CD4-positive, CD25-positive, alpha-beta regulatory T cell (primary cell): ENCODE measurements at regions not wholly inside any gene's neighbourhood (a gene's known extent, or its start where the extent isn't known, plus 50 kb on each side); places are given as distances from the start of the nearest gene placed in this dataset.

Experiments
- ATAC-seq, 2 donors: fragments of 150-1000 bp; cut with Tn5 transposase; one replicate each; pipeline ENCODE4 v1.10.0; 2021; ENCODE audit warnings: low read depth in 2 of 2, moderate number of reproducible peaks in 2 of 2, moderate library complexity in 1 of 2
- DNase-seq, 3 donors: peaks; one replicate each; pipeline versions ENCODE4 v3.0.0 to v3.0.0-alpha.2; 2012 to 2022; ENCODE audit warnings: mixed read lengths in 1 of 3
- H3K27ac ChIP-seq: one replicate; pipeline ENCODE4 v1.7.0; 2013; ENCODE audit warnings: mild to moderate bottlenecking, low read length; ENCODE audit not compliant: insufficient read depth, poor library complexity, severe bottlenecking
- H3K27me3 ChIP-seq: one replicate; pipeline ENCODE4 v1.7.0; 2013; ENCODE audit warnings: low read length; ENCODE audit not compliant: control insufficient read depth, insufficient read depth
- H3K36me3 ChIP-seq: one replicate; pipeline ENCODE4 v1.7.0; 2013; ENCODE audit warnings: mild to moderate bottlenecking, low read length, moderate library complexity; ENCODE audit not compliant: control insufficient read depth, insufficient read depth
- H3K4me1 ChIP-seq: 2 replicates; pipeline ENCODE4 v1.7.0; 2013; ENCODE audit warnings: mild to moderate bottlenecking, low read length; ENCODE audit not compliant: insufficient read depth, control insufficient read depth, poor library complexity, severe bottlenecking
- H3K4me3 ChIP-seq: one replicate; pipeline ENCODE4 v1.7.0; 2013; ENCODE audit warnings: low read depth, mild to moderate bottlenecking, low read length, moderate library complexity
- H3K9me3 ChIP-seq, 2 experiments: 1 replicate in 1 of 2; 2 replicates in 1 of 2; pipeline ENCODE4 v1.7.0; 2013; ENCODE audit warnings: low read length in 2 of 2, mild to moderate bottlenecking in 1 of 2, moderate library complexity in 1 of 2; ENCODE audit not compliant: control insufficient read depth in 2 of 2
- H3K27ac Mint-ChIP-seq, 3 donors: one replicate each; pipeline ENCODE4 v1.8.0; 2020 to 2022; ENCODE audit warnings: mild to moderate bottlenecking in 3 of 3, mixed read lengths in 3 of 3, moderate library complexity in 2 of 3
- H3K27me3 Mint-ChIP-seq: one replicate; pipeline ENCODE4 v1.8.0; 2022; ENCODE audit warnings: mild to moderate bottlenecking, mixed read lengths
- H3K36me3 Mint-ChIP-seq: one replicate; pipeline ENCODE4 v1.8.0; 2020; ENCODE audit warnings: mixed read lengths
- H3K4me1 Mint-ChIP-seq, 4 donors: one replicate each; pipeline ENCODE4 v1.8.0; 2020 to 2022; ENCODE audit warnings: mixed read lengths in 4 of 4, mild to moderate bottlenecking in 1 of 4
- H3K4me3 Mint-ChIP-seq, 4 donors: one replicate each; pipeline ENCODE4 v1.8.0; 2020 to 2022; ENCODE audit warnings: mild to moderate bottlenecking in 4 of 4, mixed read lengths in 4 of 4, moderate library complexity in 3 of 4
- H3K9me3 Mint-ChIP-seq, 7 donors: one replicate each; pipeline ENCODE4 v1.8.0; 2020 to 2022; ENCODE audit warnings: mixed read lengths in 7 of 7, mild to moderate bottlenecking in 3 of 7, moderate library complexity in 2 of 7

- ATAC-seq (no peak), DNase-seq (no peak)
- Histone ChIP-seq H3K27ac (no peak overlapping the region), H3K4me3 (no peak overlapping the region), H3K4me1 (no peaks in the 10 kb centered on the region), H3K27me3 (no peaks in the 10 kb centered on the region), H3K9me3 (no peaks in the 10 kb centered on the region), H3K36me3 (no peaks in the 10 kb centered on the region)
- H3K36me3 Mint-ChIP-seq, result no peaks in the 10 kb centered on the region
- H3K4me3 Mint-ChIP-seq, result no peak overlapping the region
- no peaks in the 10 kb centered on the region for H3K4me1 Mint-ChIP-seq
- H3K9me3 Mint-ChIP-seq, result peaks cover 0 to 2% (median 0%) of the 10 kb centered on the region in 7 donors
- H3K27ac Mint-ChIP-seq, result no peak overlapping the region
- no peaks in the 10 kb centered on the region for H3K27me3 Mint-ChIP-seq
Measured at GRCh38 chr6:79796197-79796596, 151.2 kb downstream of the ELOVL4 start.

- no peak overlapping the region for H3K27ac Mint-ChIP-seq
- H3K4me3 Mint-ChIP-seq, result no peak overlapping the region
- no peak for ATAC-seq
- no peaks in the 10 kb centered on the region for H3K36me3 Mint-ChIP-seq
- peaks cover 0 to 3% (median 0%) of the 10 kb centered on the region in 7 donors for H3K9me3 Mint-ChIP-seq
- Histone ChIP-seq H3K4me3 (no peak overlapping the region), H3K4me1 (no peaks in the 10 kb centered on the region), H3K27ac (no peak overlapping the region), H3K27me3 (peaks cover 1% of the 10 kb centered on the region), H3K36me3 (no peaks in the 10 kb centered on the region), H3K9me3 (no peaks in the 10 kb centered on the region)
- H3K4me1 Mint-ChIP-seq, result peaks cover 0 to 6% (median 0%) of the 10 kb centered on the region in 4 donors
- no peak for DNase-seq
- peaks cover 5% of the 10 kb centered on the region for H3K27me3 Mint-ChIP-seq
Measured at GRCh38 chr6:79789896-79790295, 157.5 kb downstream of the ELOVL4 start.

- Mint-ChIP-seq H3K27ac (no peak overlapping the region), H3K4me1 (peaks cover 0 to 6% (median 0%) of the 10 kb centered on the region in 4 donors), H3K27me3 (peaks cover 5% of the 10 kb centered on the region), H3K36me3 (no peaks in the 10 kb centered on the region), H3K4me3 (no peak overlapping the region), H3K9me3 (peaks cover 0 to 3% (median 0%) of the 10 kb centered on the region in 7 donors)
- DNase-seq (no peak), ATAC-seq (no peak)
- Histone ChIP-seq H3K4me1 (no peaks in the 10 kb centered on the region), H3K36me3 (no peaks in the 10 kb centered on the region), H3K9me3 (no peaks in the 10 kb centered on the region), H3K4me3 (no peak overlapping the region), H3K27ac (no peak overlapping the region), H3K27me3 (peaks cover 1% of the 10 kb centered on the region)
Measured at GRCh38 chr6:79788756-79789155, 157.6 kb downstream of the SH3BGRL2 start.

- Mint-ChIP-seq H3K4me3 (no peak overlapping the region), H3K27me3 (peaks cover 5% of the 10 kb centered on the region), H3K36me3 (no peaks in the 10 kb centered on the region), H3K27ac (no peak overlapping the region), H3K9me3 (peaks cover 0 to 3% (median 0%) of the 10 kb centered on the region in 7 donors), H3K4me1 (peaks cover 0 to 6% (median 0%) of the 10 kb centered on the region in 4 donors)
- ATAC-seq, result no peak
- Histone ChIP-seq H3K4me1 (no peaks in the 10 kb centered on the region), H3K27ac (no peak overlapping the region), H3K36me3 (no peaks in the 10 kb centered on the region), H3K27me3 (peaks cover 1% of the 10 kb centered on the region), H3K9me3 (no peaks in the 10 kb centered on the region), H3K4me3 (no peak overlapping the region)
- DNase-seq, result no peak
Measured at GRCh38 chr6:79787626-79788025, 156.5 kb downstream of the SH3BGRL2 start.

- H3K9me3 Mint-ChIP-seq, result no peaks in the 10 kb centered on the region
- Histone ChIP-seq H3K9me3 (no peaks in the 10 kb centered on the region), H3K4me1 (no peaks in the 10 kb centered on the region), H3K27ac (no peak overlapping the region), H3K27me3 (peaks cover 1% of the 10 kb centered on the region), H3K36me3 (no peaks in the 10 kb centered on the region), H3K4me3 (no peak overlapping the region)
- H3K4me3 Mint-ChIP-seq, result no peak overlapping the region
- no peaks in the 10 kb centered on the region for H3K4me1 Mint-ChIP-seq
- DNase-seq (no peak), ATAC-seq (no peak)
- H3K27me3 Mint-ChIP-seq, result peaks cover under 1% of the 10 kb centered on the region
- no peak overlapping the region for H3K27ac Mint-ChIP-seq
- no peaks in the 10 kb centered on the region for H3K36me3 Mint-ChIP-seq
Measured at GRCh38 chr6:79784395-79784753, 153.2 kb downstream of the SH3BGRL2 start.

- Histone ChIP-seq H3K4me1 (no peaks in the 10 kb centered on the region), H3K9me3 (no peaks in the 10 kb centered on the region), H3K36me3 (no peaks in the 10 kb centered on the region), H3K27ac (no peak overlapping the region), H3K27me3 (peaks cover 1% of the 10 kb centered on the region), H3K4me3 (no peak overlapping the region)
- Mint-ChIP-seq H3K36me3 (no peaks in the 10 kb centered on the region), H3K4me3 (no peak overlapping the region), H3K9me3 (no peaks in the 10 kb centered on the region), H3K27ac (no peak overlapping the region), H3K27me3 (no peaks in the 10 kb centered on the region), H3K4me1 (no peaks in the 10 kb centered on the region)
- no peak for DNase-seq
- no peak for ATAC-seq
Measured at GRCh38 chr6:79783670-79784394, 152.7 kb downstream of the SH3BGRL2 start.

GRCh38 chr6:79782792-79783580, 151.9 kb downstream of the SH3BGRL2 start:
- ATAC-seq (no peak), DNase-seq (no peak)
- Mint-ChIP-seq H3K27me3 (no peaks in the 10 kb centered on the region), H3K4me1 (peaks cover 0 to 4% (median 2%) of the 10 kb centered on the region in 4 donors), H3K27ac (no peak overlapping the region), H3K36me3 (no peaks in the 10 kb centered on the region), H3K4me3 (no peak overlapping the region), H3K9me3 (no peaks in the 10 kb centered on the region)
- Histone ChIP-seq H3K27me3 (peaks cover 1% of the 10 kb centered on the region), H3K4me1 (peaks cover 4% of the 10 kb centered on the region), H3K27ac (no peak overlapping the region), H3K9me3 (no peaks in the 10 kb centered on the region), H3K36me3 (no peaks in the 10 kb centered on the region), H3K4me3 (no peak overlapping the region)
